ENCODE measurements at regions not wholly inside any gene's neighbourhood (a gene's known extent, or its start where the extent isn't known, plus 50 kb on each side); places are given as distances from the start of the nearest gene placed in this dataset.

- TF ChIP-seq CTCF (IDR thresholded peaks at IDR 0.05), result no peak
- no peak for TF ChIP-seq POLR2A (IDR thresholded peaks at IDR 0.05)
- no peak for TF ChIP-seq POLR2AphosphoS5 (IDR thresholded peaks at IDR 0.05; ENCODE audit: insufficient read depth in 1 of 2, low read depth in 1 of 2)
Measured at GRCh38 chr4:26028133-26028792, 114.2 kb downstream of the SMIM20 start.

Measured in vagina (tissue), 2 donors.